Dermis microvascular lymphatic vessel endothelial cell (primary cell): ENCODE measurements at regions not wholly inside any gene's neighbourhood (a gene's known extent, or its start where the extent isn't known, plus 50 kb on each side); places are given as distances from the start of the nearest gene placed in this dataset.
"Not testable (repeated sequence)": the region's sequence is repeated elsewhere in the genome, so short reads cannot be mapped to it uniquely, and the experiment has no call there.

ENCODE experiments used
- DNase-seq, 2 donors: peaks; one replicate each; pipeline versions ENCODE4 v3.0.0 to v3.0.0-alpha.2; 2010; ENCODE audit warnings: low read depth in 2 of 2

DNA sequence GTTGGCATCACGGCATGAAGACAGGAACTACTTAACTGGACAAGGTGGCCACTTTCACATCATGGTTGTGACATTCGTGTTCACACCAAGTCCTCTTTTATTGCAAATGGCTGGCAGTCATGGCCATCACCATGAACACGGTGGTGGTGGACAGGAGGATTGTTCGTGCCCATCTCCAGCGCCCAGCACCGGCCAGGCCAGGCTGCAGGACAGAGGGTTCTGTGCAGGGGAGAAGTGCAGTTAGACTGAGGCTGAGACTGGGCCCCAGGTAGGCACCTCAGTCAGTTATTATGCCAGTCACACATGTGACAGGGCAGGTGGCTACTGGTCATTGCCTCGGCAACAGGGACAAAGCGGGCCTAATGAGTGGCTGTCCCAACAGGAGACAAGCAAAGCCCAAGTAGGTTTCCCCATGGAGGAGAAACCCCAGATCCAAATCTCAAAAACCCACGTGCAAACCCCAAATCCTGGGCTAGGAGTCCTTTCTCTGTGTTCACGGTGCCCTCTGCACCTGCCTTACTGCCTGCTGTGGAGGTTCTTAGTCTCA is 468.1 kb upstream of the MYT1L start:
- DNase-seq = no peak

DNA sequence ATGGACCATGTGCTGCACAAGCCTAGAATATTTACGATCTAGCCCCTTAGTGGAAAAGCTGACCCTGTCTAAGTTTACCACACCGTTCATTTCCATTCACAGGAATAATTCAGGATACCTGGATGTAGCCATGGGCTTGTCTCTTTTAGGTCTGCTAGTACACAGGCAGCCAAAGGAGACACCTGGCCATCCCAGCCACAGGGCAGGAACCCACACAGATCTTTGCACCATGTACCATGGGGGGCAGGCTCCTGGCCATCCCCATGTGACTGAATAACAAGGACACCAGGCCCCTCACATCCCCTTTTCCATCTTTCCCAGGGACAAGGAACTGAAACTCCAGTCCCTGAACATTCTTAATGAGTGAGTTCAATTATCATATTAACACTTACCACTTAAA is 467.3 kb upstream of the MYT1L start:
- DNase-seq = no peak

DNA sequence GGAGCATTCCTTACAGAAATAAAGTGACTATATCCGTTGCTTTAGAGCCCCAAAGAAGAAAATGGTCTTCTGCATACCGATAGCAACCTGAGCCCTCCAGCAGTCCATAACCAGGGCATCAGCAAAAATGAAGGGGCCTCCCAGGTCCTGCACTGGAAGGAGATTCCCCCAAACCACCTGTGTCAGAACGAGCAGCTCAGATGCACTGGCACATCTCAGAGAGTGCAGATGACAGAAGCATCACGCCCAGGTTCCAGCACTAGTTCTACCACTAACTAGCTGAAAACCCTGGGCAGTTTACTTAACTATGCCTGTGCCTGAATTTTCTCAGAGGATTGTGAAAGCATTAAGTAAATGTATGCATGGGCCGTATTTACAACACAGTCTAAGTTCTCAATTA is 466.7 kb upstream of the MYT1L start:
- no peak for DNase-seq

DNA sequence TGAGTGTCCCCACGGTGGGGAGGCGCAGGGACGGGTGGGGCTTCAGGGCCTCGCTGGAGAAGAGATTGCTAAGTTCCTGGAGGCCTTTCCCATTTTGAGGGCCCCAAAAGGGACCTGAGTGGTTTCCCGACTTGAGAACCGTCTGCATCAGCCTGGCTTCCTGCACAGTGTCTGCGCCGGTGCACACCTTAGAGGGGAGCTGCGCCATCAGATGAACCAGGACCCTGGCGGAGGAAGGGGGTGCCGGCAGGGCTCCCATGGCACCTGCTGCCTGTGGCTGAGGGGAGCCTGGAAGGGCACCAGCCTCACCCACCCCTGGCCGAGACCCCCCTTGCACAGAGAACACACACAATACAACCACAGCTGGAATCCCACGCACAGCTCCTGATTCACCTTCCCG is 465.1 kb upstream of the MYT1L start:
- no peak for DNase-seq

DNA sequence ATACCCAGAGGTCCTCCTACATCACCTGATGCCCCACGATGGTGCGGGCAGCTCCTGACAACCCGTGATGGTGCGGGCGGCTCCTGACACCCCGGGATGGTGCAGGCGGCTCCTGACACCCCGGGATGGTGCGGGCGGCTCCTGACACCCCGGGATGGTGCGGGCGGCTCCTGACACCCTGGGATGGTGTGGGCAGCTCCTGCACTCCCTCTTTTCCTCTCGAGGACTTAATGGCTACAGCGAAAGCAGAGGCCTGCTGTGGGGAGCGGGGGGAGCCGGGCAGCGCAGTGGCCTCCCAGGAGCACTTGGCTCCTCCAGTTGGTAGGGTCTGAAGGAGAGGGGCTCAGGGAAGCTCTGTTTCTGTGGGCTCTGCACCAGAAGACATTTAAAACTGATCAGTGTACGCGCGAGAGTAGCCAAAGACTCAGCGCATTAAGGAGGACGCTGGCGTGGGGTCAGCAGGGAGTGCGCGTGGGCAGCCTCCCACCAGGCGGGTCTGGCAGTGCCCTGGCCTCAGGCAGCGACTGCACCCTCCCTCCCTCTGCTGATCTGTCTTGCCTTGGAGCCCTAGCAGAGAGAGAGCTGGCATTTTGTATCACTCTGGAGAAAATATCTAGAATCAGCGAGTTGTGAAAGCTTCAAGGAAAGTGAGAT is 464.5 kb upstream of the MYT1L start:
- DNase-seq = no peak

DNA sequence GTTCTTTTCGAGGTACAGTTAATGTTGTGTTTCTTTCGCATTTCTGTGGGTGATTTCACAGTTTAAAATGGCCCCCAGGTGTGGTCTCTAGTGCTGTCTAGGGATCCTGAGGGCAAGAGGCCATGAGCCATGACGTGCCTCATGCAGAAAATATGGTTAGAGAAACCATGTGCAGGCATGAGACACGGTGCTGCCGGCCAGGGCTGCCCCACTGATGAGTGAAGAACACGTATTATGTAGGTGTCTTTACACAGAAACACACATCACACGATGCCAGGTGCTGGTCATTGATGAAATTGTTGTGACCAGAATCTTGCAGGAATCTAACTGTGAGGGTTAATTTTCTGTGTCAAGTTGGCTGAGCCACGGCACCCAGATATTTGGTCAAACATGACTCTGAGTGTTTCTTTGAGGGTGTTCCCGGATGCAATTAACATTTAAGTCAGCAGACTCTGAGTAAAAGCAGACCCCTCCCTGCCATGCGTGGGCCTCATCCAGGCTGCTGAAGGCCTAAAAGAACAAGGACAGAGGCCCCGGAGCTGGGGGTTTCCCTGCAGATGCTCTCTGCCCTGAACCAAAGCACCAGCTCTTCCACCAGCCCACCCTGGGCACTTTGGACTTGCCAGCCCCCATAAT is 463.0 kb upstream of the MYT1L start:
- no peak for DNase-seq

DNA sequence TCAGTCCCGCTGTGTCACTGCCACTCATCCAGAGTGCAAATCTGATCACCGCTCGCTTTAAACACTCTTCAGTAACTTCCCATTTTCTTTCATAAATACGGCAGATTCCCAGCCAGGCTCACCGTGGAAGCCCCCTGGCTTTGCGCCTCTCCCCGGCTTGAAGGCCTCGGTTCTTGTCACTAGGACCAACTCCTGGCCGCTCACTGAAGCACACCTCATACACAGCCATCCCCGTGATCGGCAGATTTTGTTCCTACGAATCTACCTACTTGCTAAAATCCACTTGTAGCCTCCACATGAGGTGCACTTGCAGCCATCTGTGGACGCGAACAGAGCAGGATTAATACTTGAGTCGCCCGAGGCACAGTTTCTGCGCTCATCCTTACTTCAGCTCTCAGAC is 462.4 kb upstream of the MYT1L start:
- no peak for DNase-seq

DNA sequence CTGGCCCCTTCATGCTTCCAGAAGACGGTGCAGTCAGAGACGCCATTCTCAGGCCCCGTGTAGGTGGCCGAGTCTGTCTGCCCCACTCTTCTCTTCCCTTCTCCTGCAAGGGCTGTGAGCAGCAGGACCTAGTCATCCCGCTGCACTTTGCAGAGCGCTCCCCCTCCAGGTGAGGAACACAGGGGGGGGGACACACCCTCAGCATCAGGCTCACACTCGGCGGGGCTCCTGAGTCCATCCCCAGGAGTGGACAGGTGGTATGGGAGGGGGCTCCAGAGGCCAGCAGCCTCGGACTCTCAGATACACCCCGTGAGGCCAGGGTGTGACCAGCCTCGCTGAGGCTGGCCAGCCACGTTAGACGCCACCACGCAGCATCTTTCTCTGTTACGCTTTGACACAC is 460.5 kb upstream of the MYT1L start:
- no peak for DNase-seq

DNA sequence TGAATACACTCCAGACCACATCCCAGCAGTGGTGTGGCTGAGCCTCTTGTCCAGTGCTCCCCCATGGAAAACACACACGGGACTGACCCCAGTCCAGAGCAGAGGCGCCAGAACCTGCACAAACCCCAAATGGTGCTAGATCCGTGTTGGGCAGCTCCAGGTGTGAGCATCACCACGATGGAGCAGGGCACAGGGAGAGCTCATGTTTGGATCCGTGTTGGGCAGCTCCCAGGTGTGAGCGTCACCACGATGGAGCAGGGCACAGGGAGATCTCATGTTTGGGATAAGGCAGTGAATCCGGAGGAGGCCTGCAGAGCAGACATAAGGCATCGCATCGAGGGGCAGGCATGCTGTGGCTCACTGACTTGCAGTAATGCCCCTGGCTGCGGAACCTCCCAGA is 460.0 kb upstream of the MYT1L start:
- no peak for DNase-seq

DNA sequence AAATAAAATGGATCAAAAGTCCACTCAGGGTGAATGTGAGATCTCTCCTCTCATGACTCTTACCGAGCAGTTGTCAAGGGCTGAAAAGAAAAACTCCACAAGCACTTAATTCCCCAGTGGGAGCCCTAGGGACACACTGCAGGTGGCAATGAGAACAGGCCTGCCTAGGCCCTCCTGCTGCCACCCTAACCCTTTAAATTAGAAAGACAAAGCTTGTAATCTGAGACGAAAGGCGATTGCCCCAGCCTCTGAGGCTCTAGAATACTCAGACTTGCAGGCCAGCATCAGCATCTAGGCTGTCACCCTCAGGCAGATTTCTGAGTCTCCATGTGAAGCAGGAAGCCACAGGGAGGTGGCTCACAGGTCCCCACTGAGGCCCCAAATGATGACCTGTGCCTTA is 457.0 kb upstream of the MYT1L start:
- no peak for DNase-seq

DNA sequence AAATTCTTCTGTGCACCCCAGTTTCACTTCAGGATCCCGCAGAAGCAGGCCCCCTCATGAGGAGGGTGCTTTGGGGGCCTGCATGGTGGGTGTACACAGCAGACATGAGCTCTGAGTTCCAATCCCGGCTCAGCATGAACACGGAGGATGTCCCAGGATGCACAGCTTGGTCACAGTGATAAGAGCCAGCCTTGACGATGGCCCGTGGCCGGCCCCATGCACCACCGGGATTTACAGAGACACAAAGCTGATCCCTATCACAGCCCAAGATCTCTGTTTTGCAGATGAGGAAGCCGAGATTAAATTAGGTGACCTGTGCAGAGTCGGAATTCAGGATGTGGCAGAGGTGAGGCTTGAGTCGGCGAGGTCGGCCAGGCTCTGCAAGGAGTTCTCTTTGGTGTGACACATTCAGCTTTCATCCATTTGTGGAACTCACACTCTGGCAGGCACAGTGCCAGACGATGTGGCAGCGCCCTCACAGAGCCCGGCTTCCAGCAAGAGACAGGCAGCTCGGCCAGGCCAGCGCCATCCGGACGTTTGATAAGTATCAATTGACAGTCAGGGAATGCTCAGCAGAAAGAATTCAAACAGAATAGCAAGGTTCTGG is 456.3 kb upstream of the MYT1L start:
- no peak for DNase-seq

DNA sequence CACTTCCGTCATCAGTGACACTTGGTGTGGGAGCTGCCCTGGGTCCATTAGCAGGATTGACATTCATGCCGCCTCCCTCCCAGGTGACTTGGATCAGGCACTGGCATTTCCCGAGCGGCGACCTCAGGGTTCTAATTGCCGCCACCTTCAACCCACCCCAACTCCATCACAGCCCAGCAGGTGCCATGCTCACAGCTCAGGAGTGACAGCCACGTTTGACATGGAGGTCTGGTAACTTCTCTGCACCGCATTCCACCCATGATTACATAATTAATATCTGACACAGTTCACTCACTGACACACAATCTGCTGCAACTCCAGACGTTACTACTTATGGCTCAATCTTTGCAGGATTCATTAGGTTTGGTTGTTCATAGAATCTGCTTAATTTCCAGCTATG is 450.9 kb upstream of the MYT1L start:
- DNase-seq = no peak

DNA sequence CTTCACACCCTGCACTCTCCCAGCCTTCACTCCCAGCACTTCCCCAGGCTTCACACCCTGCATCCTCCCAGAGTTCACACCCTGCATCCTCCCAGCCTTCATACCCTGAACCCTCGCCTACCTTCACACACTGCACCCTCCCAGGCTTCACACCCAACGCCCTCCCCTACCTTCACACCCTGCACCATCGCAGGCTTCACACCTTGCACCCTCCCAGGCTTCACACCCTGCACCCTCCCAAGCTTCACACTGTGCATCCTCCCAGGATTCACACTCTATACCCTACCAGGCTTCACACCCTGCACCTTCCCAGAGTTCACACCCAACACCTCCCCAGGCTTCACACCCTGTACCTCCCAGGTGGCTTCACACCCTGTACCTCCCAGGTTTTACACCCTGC is 448.7 kb upstream of the MYT1L start:
- no peak for DNase-seq

DNA sequence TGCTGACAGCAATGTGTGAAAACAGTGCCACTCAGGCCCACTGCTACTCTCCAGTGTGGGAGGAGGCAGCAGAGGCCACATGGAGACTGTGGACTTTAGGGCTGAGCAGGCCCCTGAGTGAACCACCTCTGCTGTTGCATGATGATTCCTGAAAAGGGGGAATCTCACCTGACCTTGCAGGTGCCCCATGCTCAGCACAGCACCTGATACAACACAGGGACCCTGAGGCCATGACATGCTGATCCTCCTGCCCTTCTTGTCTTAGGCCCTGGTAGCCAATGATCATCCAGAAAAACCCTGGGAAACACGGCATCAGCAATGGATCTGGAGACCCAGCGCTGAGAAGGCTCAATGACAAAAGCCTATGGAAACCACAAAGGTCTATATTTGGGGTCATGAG is 446.8 kb upstream of the MYT1L start:
- DNase-seq = no peak

DNA sequence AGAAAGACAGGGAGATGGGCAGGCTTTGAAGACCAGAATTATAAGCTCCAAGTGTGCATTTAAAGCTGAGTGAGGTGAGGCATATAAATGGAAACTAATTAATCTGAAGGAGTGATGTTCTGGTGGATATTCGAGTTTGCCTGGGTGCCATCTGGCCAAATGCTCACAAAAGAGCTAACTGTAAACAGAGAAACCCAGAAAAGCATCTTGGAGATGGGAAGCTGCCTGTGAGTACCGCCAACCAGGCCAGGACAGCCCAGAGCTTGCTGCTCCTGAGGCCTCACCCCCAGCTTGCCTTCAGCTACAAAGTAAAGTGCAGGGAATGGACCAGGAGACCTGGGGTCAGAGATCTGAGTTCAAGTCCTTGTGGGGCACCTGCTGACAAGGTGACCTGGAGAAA is 446.1 kb upstream of the MYT1L start:
- DNase-seq = no peak

DNA sequence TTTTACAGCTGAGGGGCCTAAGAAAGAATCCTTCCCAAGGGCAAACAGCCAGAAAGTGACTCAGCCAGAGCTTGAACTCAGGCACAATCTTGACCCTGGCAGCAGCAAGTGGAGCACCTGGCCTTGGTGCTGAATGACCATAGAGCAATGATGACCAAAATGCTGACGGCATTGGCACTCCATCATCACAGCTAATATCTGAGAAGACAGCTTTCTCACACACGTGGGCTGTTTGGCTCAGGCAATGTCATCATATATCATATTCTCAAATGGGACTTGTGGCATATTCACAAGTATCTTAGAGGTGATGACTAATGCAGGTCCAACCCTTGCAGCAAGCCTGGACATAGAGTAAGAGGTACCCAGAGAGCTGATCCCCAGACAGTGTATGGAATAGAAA is 443.9 kb upstream of the MYT1L start:
- DNase-seq = no peak

DNA sequence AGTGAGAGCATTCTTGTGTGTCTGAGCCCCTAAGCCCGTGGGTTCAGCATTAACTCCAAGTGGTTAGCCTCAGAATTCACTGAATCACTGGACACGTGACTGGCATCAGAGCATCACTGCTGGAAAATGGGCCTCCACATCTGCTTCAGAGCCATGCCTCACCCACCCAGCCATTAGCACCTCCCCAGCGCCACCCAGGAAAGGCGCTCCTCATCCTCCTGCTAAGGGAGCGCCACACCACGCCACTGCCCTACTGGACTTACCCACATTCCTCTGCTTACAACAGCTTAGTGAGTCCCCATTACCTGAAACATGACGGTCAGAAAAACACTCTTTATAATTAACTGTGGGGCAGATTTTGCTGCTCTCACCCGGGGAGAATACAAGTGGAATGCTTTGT is 442.6 kb upstream of the MYT1L start:
- DNase-seq = no peak

DNA sequence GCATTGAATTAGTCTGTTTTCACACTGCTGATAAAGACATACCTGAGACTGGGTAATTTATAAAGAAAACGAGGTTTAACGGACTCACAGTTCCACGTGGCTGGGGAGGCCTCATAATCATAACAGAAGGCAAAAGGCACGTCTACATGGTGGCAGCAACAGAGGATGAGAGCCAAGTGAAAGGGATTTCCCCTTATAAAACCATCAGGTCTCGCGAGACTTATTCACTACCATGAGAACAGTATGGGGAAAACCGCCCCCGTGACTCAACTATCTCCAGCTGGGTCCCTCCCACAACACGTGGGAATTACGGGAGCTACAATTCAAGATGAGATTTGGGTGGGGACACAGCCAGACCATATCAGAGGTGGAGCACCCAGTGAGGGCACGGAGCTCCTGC is 442.0 kb upstream of the MYT1L start:
- DNase-seq = not testable (repeated sequence)

DNA sequence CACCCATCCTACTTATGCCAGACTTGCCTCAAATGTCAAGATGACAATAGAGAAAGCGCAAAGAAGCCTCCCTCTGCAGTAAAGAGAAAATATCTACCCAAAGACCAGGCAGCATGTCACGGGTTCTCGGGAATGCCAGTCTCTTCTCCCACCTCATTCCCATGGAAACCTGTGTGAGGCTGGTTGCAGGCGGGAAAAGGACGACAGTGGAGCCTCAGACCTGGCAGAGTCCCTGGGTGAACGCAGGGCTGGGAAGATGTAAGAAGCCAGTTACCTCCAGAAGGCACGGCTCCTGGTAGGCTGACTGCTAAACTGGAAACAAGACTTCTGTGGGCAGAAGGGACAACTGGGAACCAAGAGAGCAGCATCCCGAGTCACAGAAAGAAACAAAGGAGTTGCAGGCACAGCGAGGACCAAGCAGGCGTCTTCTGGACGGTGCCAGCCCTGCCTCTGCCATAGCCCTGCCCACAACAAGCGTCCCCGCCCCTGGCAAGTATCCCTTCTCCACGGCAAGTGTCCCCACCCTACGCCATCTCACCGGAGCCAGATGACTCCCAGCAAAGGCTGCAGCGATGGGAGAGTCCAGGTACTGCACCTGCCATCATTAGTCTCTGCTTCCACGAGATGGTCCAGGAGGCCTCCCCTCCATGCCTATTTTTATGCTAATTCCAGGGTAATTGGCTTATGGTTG is 440.8 kb upstream of the MYT1L start:
- DNase-seq = no peak

DNA sequence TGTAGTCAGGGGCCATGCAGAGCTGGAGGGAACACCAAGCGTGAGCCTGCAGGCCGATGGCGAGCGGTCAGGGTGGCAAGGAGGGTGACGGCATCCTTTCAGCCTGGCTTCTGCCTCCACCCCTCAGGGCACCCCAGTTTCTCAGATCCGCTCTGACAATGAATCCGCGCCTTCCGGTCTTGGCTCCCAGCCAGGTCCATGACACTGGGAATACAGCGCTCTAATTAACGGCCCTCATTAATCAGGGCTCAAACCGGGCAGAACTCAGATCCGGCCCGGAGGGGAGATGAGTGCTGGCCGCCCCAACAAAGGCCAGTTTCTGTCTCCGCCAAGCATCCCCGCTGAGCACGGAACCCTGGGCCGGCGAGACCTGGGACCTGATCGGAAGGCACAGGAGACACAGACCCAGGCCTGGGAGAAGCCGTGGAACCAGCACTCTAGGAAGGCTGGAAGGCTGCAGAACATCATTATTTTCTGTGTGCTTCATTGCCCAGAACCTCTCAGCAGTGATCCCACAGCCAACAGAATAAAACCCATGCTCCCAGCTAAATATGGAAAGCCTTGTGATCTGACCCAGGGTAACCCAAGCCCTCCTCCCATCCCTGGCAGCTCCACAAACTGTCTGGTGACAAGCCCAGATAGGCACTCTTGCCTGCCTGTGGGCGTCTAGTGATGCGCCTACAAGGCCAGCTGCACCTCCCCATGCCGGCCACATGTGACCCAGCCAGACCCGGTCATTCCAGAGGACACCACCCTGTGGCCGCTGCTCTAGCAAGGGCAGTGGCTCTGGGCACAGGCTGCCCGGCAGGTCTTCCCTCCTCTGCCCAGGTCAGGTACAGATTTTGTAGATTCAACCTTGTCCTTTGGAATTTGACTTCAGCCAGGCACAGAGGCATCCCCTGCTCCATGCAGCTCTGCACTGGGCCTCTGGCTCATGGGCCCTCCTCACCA is 438.7 kb upstream of the MYT1L start:
- DNase-seq = no peak

DNA sequence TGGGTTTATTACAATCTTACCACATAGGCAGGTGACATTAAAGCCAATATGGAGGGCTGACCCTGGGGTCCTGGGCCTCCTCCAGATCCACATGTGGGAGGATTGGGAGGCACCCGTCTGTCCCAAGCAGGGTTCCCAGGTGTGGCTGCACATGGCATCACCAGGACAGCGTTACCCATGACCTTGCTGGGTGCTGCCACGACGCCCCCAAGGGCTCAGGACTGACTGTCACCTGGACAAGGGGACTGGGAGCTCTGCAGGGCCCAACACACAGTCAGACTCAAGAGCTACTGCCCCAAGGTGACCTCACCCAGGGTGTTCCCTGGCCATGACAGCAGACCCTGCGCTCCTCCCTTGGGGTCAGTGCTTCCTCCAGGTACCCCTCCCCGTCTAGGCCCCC is 437.4 kb upstream of the MYT1L start:
- no peak for DNase-seq
